ENCODE measurements at regions not wholly inside any gene's neighbourhood (a gene's known extent, or its start where the extent isn't known, plus 50 kb on each side); places are given as distances from the start of the nearest gene placed in this dataset.

- Histone ChIP-seq H3K9me3 (replicated peaks; ENCODE audit: control insufficient read depth, low read depth, low read length) (no peaks in the 10 kb centered on the region), H3K27ac (ENCODE audit: low read length) (no peak overlapping the region), H3K27me3 (ENCODE audit: control insufficient read depth, insufficient read depth, low read length) (no peaks in the 10 kb centered on the region), H3K4me3 (ENCODE audit: low read length) (no peak overlapping the region), H3K36me3 (ENCODE audit: control insufficient read depth, insufficient read depth, low read length) (no peaks in the 10 kb centered on the region), H3K4me1 (ENCODE audit: control insufficient read depth, insufficient read depth, low read length) (peaks cover 7% of the 10 kb centered on the region)
- WGBS (ENCODE audit: insufficient coverage): 86% methylated on average over 4 of the region's 8 CpGs
- DNase-seq: no peak
Observed at GRCh38 chr6:21965953-21966539, 330.8 kb downstream of the PRL start.

- Histone ChIP-seq H3K27me3 (ENCODE audit: control insufficient read depth, insufficient read depth, low read length) (no peaks in the 10 kb centered on the region), H3K4me3 (ENCODE audit: low read length) (no peak overlapping the region), H3K36me3 (ENCODE audit: control insufficient read depth, insufficient read depth, low read length) (no peaks in the 10 kb centered on the region), H3K4me1 (ENCODE audit: control insufficient read depth, insufficient read depth, low read length) (peaks cover 10% of the 10 kb centered on the region), H3K9me3 (replicated peaks; ENCODE audit: control insufficient read depth, low read depth, low read length) (no peaks in the 10 kb centered on the region), H3K27ac (ENCODE audit: low read length) (peak overlapping the region; percentile 4)
- WGBS (ENCODE audit: insufficient coverage): 55% methylated on average over 5 of the region's 9 CpGs
- DNase-seq: peak; percentile 67
Observed at GRCh38 chr6:21967056-21967974, 329.5 kb downstream of the PRL start.

- WGBS (ENCODE audit: insufficient coverage): no CpG with 5 or more reads among the region's 2 CpGs
Observed at GRCh38 chr6:21968411-21968810, 328.4 kb downstream of the PRL start.

GRCh38 chr6:21969192-21969591 lies 327.6 kb downstream of the PRL start:
- Histone ChIP-seq H3K4me1 (ENCODE audit: control insufficient read depth, insufficient read depth, low read length) (peaks cover 10% of the 10 kb centered on the region), H3K36me3 (ENCODE audit: control insufficient read depth, insufficient read depth, low read length) (no peaks in the 10 kb centered on the region), H3K27me3 (ENCODE audit: control insufficient read depth, insufficient read depth, low read length) (no peaks in the 10 kb centered on the region), H3K27ac (ENCODE audit: low read length) (no peak overlapping the region), H3K9me3 (replicated peaks; ENCODE audit: control insufficient read depth, low read depth, low read length) (no peaks in the 10 kb centered on the region), H3K4me3 (ENCODE audit: low read length) (no peak overlapping the region)
- DNase-seq: no peak
- WGBS (ENCODE audit: insufficient coverage): no CpG with 5 or more reads among the region's 4 CpGs

More at GRCh38 chr6:21968411-21968810, 328.4 kb downstream of the PRL start:
- DNase-seq: no peak
- Histone ChIP-seq H3K27ac (ENCODE audit: low read length) (no peak overlapping the region), H3K27me3 (ENCODE audit: control insufficient read depth, insufficient read depth, low read length) (no peaks in the 10 kb centered on the region), H3K36me3 (ENCODE audit: control insufficient read depth, insufficient read depth, low read length) (no peaks in the 10 kb centered on the region), H3K4me3 (ENCODE audit: low read length) (no peak overlapping the region), H3K4me1 (ENCODE audit: control insufficient read depth, insufficient read depth, low read length) (peaks cover 10% of the 10 kb centered on the region), H3K9me3 (replicated peaks; ENCODE audit: control insufficient read depth, low read depth, low read length) (no peaks in the 10 kb centered on the region)

- peaks cover 10% of the 10 kb centered on the region for H3K4me1 ChIP-seq (ENCODE audit: control insufficient read depth, insufficient read depth, low read length)
- 29% methylated on average over 6 of the region's 9 CpGs for whole genome bisulfite sequencing (ENCODE audit: insufficient coverage)
- H3K4me3 ChIP-seq (ENCODE audit: low read length): no peak overlapping the region
- no peaks in the 10 kb centered on the region for H3K36me3 ChIP-seq (ENCODE audit: control insufficient read depth, insufficient read depth, low read length)
- H3K9me3 ChIP-seq (replicated peaks; ENCODE audit: control insufficient read depth, low read depth, low read length): peaks cover 4% of the 10 kb centered on the region
- DNase-seq: peak; percentile 51
- no peaks in the 10 kb centered on the region for H3K27me3 ChIP-seq (ENCODE audit: control insufficient read depth, insufficient read depth, low read length)
- peak overlapping the region; percentile 57 for H3K27ac ChIP-seq (ENCODE audit: low read length)
Observed at GRCh38 chr6:21970569-21971300, 326.1 kb downstream of the PRL start.

- no CpG with 5 or more reads among the region's 1 CpG for WGBS (ENCODE audit: insufficient coverage)
- peaks cover 4% of the 10 kb centered on the region for H3K9me3 ChIP-seq (replicated peaks; ENCODE audit: control insufficient read depth, low read depth, low read length)
- no peaks in the 10 kb centered on the region for H3K36me3 ChIP-seq (ENCODE audit: control insufficient read depth, insufficient read depth, low read length)
- DNase-seq: no peak
- no peaks in the 10 kb centered on the region for H3K27me3 ChIP-seq (ENCODE audit: control insufficient read depth, insufficient read depth, low read length)
- peaks cover 10% of the 10 kb centered on the region for H3K4me1 ChIP-seq (ENCODE audit: control insufficient read depth, insufficient read depth, low read length)
- H3K4me3 ChIP-seq (ENCODE audit: low read length): no peak overlapping the region
- no peak overlapping the region for H3K27ac ChIP-seq (ENCODE audit: low read length)
Observed at GRCh38 chr6:21971541-21971940, 325.3 kb downstream of the PRL start.

- Histone ChIP-seq H3K27ac (ENCODE audit: low read length) (no peak overlapping the region), H3K4me3 (ENCODE audit: low read length) (no peak overlapping the region), H3K9me3 (replicated peaks; ENCODE audit: control insufficient read depth, low read depth, low read length) (peaks cover 4% of the 10 kb centered on the region), H3K36me3 (ENCODE audit: control insufficient read depth, insufficient read depth, low read length) (no peaks in the 10 kb centered on the region), H3K4me1 (ENCODE audit: control insufficient read depth, insufficient read depth, low read length) (peaks cover 8% of the 10 kb centered on the region), H3K27me3 (ENCODE audit: control insufficient read depth, insufficient read depth, low read length) (no peaks in the 10 kb centered on the region)
- WGBS (ENCODE audit: insufficient coverage): no CpG with 5 or more reads among the region's 5 CpGs
- DNase-seq: no peak
Observed at GRCh38 chr6:21972516-21972915, 324.3 kb downstream of the PRL start.

GRCh38 chr6:21977346-21977745 lies 319.5 kb downstream of the PRL start:
- WGBS (ENCODE audit: insufficient coverage): no CpG with 5 or more reads among the region's 1 CpG
- Histone ChIP-seq H3K4me3 (ENCODE audit: low read length) (no peak overlapping the region), H3K27ac (ENCODE audit: low read length) (no peak overlapping the region), H3K4me1 (ENCODE audit: control insufficient read depth, insufficient read depth, low read length) (no peaks in the 10 kb centered on the region), H3K9me3 (replicated peaks; ENCODE audit: control insufficient read depth, low read depth, low read length) (peaks cover 4% of the 10 kb centered on the region), H3K36me3 (ENCODE audit: control insufficient read depth, insufficient read depth, low read length) (no peaks in the 10 kb centered on the region), H3K27me3 (ENCODE audit: control insufficient read depth, insufficient read depth, low read length) (no peaks in the 10 kb centered on the region)
- no peak for DNase-seq

GRCh38 chr6:21981235-21981833 lies 315.5 kb downstream of the PRL start:
- no peak for DNase-seq
- H3K4me1 ChIP-seq (ENCODE audit: control insufficient read depth, insufficient read depth, low read length): peaks cover under 1% of the 10 kb centered on the region
- no peak overlapping the region for H3K27ac ChIP-seq (ENCODE audit: low read length)
- H3K4me3 ChIP-seq (ENCODE audit: low read length): no peak overlapping the region
- no peaks in the 10 kb centered on the region for H3K9me3 ChIP-seq (replicated peaks; ENCODE audit: control insufficient read depth, low read depth, low read length)
- no peaks in the 10 kb centered on the region for H3K27me3 ChIP-seq (ENCODE audit: control insufficient read depth, insufficient read depth, low read length)
- H3K36me3 ChIP-seq (ENCODE audit: control insufficient read depth, insufficient read depth, low read length): no peaks in the 10 kb centered on the region
- 46% methylated on average over 1 of the region's 1 CpG for WGBS (ENCODE audit: insufficient coverage)

GRCh38 chr6:21984135-21984534 lies 312.7 kb downstream of the PRL start:
- WGBS (ENCODE audit: insufficient coverage): no CpG with 5 or more reads among the region's 4 CpGs
- no peaks in the 10 kb centered on the region for H3K27me3 ChIP-seq (ENCODE audit: control insufficient read depth, insufficient read depth, low read length)
- H3K4me3 ChIP-seq (ENCODE audit: low read length): no peak overlapping the region
- H3K4me1 ChIP-seq (ENCODE audit: control insufficient read depth, insufficient read depth, low read length): peaks cover 7% of the 10 kb centered on the region
- H3K27ac ChIP-seq (ENCODE audit: low read length): peak overlapping the region; percentile 42
- no peaks in the 10 kb centered on the region for H3K36me3 ChIP-seq (ENCODE audit: control insufficient read depth, insufficient read depth, low read length)
- peak; percentile 20 for DNase-seq
- no peaks in the 10 kb centered on the region for H3K9me3 ChIP-seq (replicated peaks; ENCODE audit: control insufficient read depth, low read depth, low read length)
